HG03095 (cell line): ENCODE measurements at regions not wholly inside any gene's neighbourhood (a gene's known extent, or its start where the extent isn't known, plus 50 kb on each side); places are given as distances from the start of the nearest gene placed in this dataset.
"Not testable (repeated sequence)": the region's sequence is repeated elsewhere in the genome, so short reads cannot be mapped to it uniquely, and the experiment has no call there.

Source experiments
- ATAC-seq: cut with Tn5 transposase; IDR thresholded peaks from one replicate; pipeline ENCODE4 v1.9.1; 2021; ENCODE audit warnings: moderate library complexity; ENCODE audit not compliant: unreplicated experiment

- not testable (repeated sequence) for ATAC-seq
Measured at GRCh38 chr14:106061877-106062500, 535.6 kb downstream of the TMEM121 start.

GRCh38 chr14:106062502-106063272 lies 536.3 kb downstream of the TMEM121 start:
- ATAC-seq: no peak

GRCh38 chr14:106067935-106068334 lies 541.6 kb downstream of the TMEM121 start:
- no peak for ATAC-seq

- no peak for ATAC-seq
Measured at GRCh38 chr14:106069804-106070625, 543.6 kb downstream of the TMEM121 start.

- no peak for ATAC-seq
Measured at GRCh38 chr14:106080922-106081321, 554.5 kb downstream of the TMEM121 start.

GRCh38 chr14:106081721-106082120 lies 555.3 kb downstream of the TMEM121 start:
- not testable (repeated sequence) for ATAC-seq

- ATAC-seq: no peak
Measured at GRCh38 chr14:106083082-106083481, 556.7 kb downstream of the TMEM121 start.

GRCh38 chr14:106087837-106088236 lies 561.5 kb downstream of the TMEM121 start:
- no peak for ATAC-seq

GRCh38 chr14:106088860-106089259 lies 562.5 kb downstream of the TMEM121 start:
- not testable (repeated sequence) for ATAC-seq

- ATAC-seq: no peak
Measured at GRCh38 chr14:106094654-106095189, 568.3 kb downstream of the TMEM121 start.

GRCh38 chr14:106107703-106108102 lies 581.3 kb downstream of the TMEM121 start:
- no peak for ATAC-seq

- ATAC-seq: no peak
Measured at GRCh38 chr14:106109337-106109736, 583.0 kb downstream of the TMEM121 start.

- ATAC-seq: no peak
Measured at GRCh38 chr14:106115401-106115800, 589.0 kb downstream of the TMEM121 start.

GRCh38 chr14:106116339-106116930 lies 590.1 kb downstream of the TMEM121 start:
- not testable (repeated sequence) for ATAC-seq

GRCh38 chr14:106120101-106120500 lies 593.7 kb downstream of the TMEM121 start:
- no peak for ATAC-seq

GRCh38 chr14:106129274-106129673 lies 602.9 kb downstream of the TMEM121 start:
- ATAC-seq: no peak

- not testable (repeated sequence) for ATAC-seq
Measured at GRCh38 chr14:106129904-106130661, 603.7 kb downstream of the TMEM121 start.

GRCh38 chr14:106133126-106133525 lies 606.7 kb downstream of the TMEM121 start:
- ATAC-seq: not testable (repeated sequence)

GRCh38 chr14:106134886-106135285 lies 608.5 kb downstream of the TMEM121 start:
- no peak for ATAC-seq
